Fibroblast of lung (primary cell): ENCODE measurements at regions not wholly inside any gene's neighbourhood (a gene's known extent, or its start where the extent isn't known, plus 50 kb on each side); places are given as distances from the start of the nearest gene placed in this dataset.

Experiments
- DNase-seq, 2 donors: peaks; one replicate each; pipeline versions ENCODE4 v3.0.0 to v3.0.0-alpha.2; 2010; ENCODE audit warnings: low read depth in 2 of 2
- H2AFZ ChIP-seq: 2 replicates; pipeline ENCODE4 v1.5.1; 2012; ENCODE audit warnings: low read length, control low read depth, inconsistent platforms
- H3K27ac ChIP-seq: 2 replicates; pipeline ENCODE4 v1.5.1; 2011; ENCODE audit warnings: low read length, control low read depth; ENCODE audit not compliant: insufficient read depth
- H3K27me3 ChIP-seq: 2 replicates; pipeline ENCODE4 v1.5.1; 2011; ENCODE audit warnings: mild to moderate bottlenecking, low read length; ENCODE audit not compliant: control insufficient read depth, insufficient read depth
- H3K36me3 ChIP-seq: 2 replicates; pipeline ENCODE4 v1.5.1; 2011; ENCODE audit warnings: low read length; ENCODE audit not compliant: control insufficient read depth, insufficient read depth
- H3K4me1 ChIP-seq: 2 replicates; pipeline ENCODE4 v1.5.1; 2011; ENCODE audit warnings: low read length; ENCODE audit not compliant: control insufficient read depth, insufficient read depth; ENCODE audit errors: extremely low read depth
- H3K4me2 ChIP-seq: 2 replicates; pipeline ENCODE4 v1.5.1; 2011; ENCODE audit warnings: low read length, control low read depth; ENCODE audit not compliant: insufficient read depth; ENCODE audit errors: extremely low read depth
- H3K4me3 ChIP-seq, 4 experiments: fragments of 200-600 bp in 1 of 4; sonication (generic) in 1 of 4; replicated peaks in 1 of 4; 2 replicates each; pipeline ENCODE4 v1.5.1; 2011 to 2016; ENCODE audit warnings: low read length in 4 of 4, low read depth in 3 of 4, mild to moderate bottlenecking in 3 of 4, control low read depth in 2 of 4, inconsistent platforms in 1 of 4, mixed read lengths in 1 of 4; ENCODE audit not compliant: insufficient read depth in 1 of 4; ENCODE audit errors: control extremely low read depth in 1 of 4
- H3K79me2 ChIP-seq: 2 replicates; pipeline ENCODE4 v1.5.1; 2012; ENCODE audit warnings: mild to moderate bottlenecking, low read length, inconsistent platforms; ENCODE audit not compliant: control insufficient read depth, insufficient read depth
- H3K9ac ChIP-seq: 2 replicates; pipeline ENCODE4 v1.5.1; 2011; ENCODE audit warnings: mild to moderate bottlenecking, low read length, control low read depth; ENCODE audit not compliant: insufficient read depth
- H3K9me3 ChIP-seq: 2 replicates; pipeline ENCODE4 v1.5.1; 2012; ENCODE audit warnings: low read depth, low read length; ENCODE audit not compliant: control insufficient read depth, insufficient read depth
- H4K20me1 ChIP-seq: 2 replicates; pipeline ENCODE4 v1.5.1; 2011; ENCODE audit warnings: low read length; ENCODE audit not compliant: control insufficient read depth, insufficient read depth; ENCODE audit errors: extremely low read depth
- EZH2 ChIP-seq: IDR thresholded peaks from 2 replicates; pipeline ENCODE4 v1.5.1; 2012; ENCODE audit warnings: low read length, control low read depth, mild to moderate bottlenecking; ENCODE audit errors: missing control alignments
- TF ChIP-seq, protein P1 (sequence below), 2 donors: IDR thresholded peaks in 1 of 2; conservative IDR thresholded peaks in 1 of 2; 1 replicate in 1 of 2; 2 replicates in 1 of 2; pipeline ENCODE4 v1.5.1; 2011 to 2012; ENCODE audit warnings: low read length in 2 of 2, control low read depth in 1 of 2, inconsistent platforms in 1 of 2, low read depth in 1 of 2, mild to moderate bottlenecking in 1 of 2

DNA sequence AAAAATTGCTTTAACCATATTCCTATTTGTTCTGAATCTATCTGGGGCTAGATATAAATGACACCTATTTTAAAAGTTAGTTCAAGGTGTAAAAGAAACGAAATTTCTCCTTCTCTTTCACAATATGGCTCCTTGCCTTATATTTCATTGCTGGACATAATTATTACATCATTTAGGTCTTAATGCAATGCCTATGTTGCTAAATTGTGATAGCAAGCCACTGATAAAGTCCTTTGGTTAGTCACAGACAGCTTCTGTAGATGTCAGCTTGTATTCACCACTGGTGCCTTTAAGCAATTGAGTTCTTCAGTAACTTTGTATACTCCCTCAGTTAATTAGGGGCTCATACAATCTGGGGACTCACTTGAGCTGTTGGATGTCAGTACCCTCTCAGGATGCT lies 1236.6 kb downstream of the GATA3 start:
- H3K9me3 ChIP-seq = no peaks in the 10 kb centered on the region
- H4K20me1 ChIP-seq = no peaks in the 10 kb centered on the region
- DNase-seq = no peak
- H3K27ac ChIP-seq = no peak overlapping the region
- H3K4me3 ChIP-seq = no peak overlapping the region
- no peaks in the 10 kb centered on the region for H3K79me2 ChIP-seq
- no peak overlapping the region for H3K9ac ChIP-seq
- no peak overlapping the region for H3K4me2 ChIP-seq
- H2AFZ ChIP-seq = no peak overlapping the region
- H3K27me3 ChIP-seq = no peaks in the 10 kb centered on the region
- TF ChIP-seq EZH2 = no peak
- TF ChIP-seq, protein P1, sequence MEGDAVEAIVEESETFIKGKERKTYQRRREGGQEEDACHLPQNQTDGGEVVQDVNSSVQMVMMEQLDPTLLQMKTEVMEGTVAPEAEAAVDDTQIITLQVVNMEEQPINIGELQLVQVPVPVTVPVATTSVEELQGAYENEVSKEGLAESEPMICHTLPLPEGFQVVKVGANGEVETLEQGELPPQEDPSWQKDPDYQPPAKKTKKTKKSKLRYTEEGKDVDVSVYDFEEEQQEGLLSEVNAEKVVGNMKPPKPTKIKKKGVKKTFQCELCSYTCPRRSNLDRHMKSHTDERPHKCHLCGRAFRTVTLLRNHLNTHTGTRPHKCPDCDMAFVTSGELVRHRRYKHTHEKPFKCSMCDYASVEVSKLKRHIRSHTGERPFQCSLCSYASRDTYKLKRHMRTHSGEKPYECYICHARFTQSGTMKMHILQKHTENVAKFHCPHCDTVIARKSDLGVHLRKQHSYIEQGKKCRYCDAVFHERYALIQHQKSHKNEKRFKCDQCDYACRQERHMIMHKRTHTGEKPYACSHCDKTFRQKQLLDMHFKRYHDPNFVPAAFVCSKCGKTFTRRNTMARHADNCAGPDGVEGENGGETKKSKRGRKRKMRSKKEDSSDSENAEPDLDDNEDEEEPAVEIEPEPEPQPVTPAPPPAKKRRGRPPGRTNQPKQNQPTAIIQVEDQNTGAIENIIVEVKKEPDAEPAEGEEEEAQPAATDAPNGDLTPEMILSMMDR (conservative IDR thresholded peaks at IDR 0.05 in 1 of 2, IDR thresholded peaks at IDR 0.05 in 1 of 2; ENCODE audit: low read depth in 1 of 2, low read length in 2 of 2) = no peak
- H3K4me1 ChIP-seq = no peaks in the 10 kb centered on the region
- no peaks in the 10 kb centered on the region for H3K36me3 ChIP-seq

DNA sequence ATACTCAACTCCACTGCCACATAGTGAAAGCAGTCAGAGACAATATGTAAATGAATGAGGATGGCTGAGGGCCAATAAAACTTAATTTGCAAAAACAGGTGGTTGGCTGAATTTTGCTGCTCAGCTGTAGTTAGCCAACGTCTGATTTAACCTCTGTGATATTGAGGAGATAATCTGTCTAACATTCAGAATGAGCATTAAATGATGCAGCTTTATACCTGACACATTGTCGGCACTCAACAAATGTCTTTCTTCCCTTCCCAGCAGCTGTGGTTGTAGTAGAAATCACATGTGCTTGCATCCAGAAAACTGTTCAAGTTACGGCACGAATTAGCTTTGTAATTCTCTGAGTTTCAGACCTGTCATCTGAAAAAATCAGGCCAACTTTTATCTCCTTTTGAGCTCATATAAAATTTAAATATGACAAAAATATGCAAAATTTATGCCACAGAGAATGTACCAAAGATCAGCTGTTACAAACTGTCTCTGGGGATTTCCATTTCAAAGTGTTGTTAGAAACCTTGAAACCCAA lies 1239.7 kb downstream of the GATA3 start:
- DNase-seq = no peak
- no peak overlapping the region for H3K27ac ChIP-seq

DNA sequence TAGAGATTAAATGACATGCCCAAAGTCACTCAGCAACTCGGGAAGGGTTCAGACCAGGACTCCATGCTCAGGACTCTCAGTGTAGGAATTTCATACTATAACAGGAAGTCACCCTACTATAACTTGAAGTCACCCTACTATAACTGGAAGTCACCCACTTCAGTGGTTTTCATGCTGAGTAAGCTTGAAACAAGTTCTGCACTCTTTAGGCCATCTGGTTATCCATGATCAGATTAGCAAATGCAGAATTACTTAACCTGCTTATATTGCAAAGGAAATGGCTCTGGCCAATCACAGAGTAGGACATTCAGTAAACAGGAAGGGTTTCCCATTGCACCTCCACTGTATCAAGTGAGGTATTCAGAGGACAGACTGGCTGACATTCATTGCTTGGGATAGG lies 1240.4 kb downstream of the GATA3 start:
- Histone ChIP-seq H4K20me1 (no peaks in the 10 kb centered on the region), H3K27ac (no peak overlapping the region), H3K4me2 (no peak overlapping the region), H3K4me1 (no peaks in the 10 kb centered on the region), H3K27me3 (no peaks in the 10 kb centered on the region), H2AFZ (no peak overlapping the region), H3K79me2 (no peaks in the 10 kb centered on the region), H3K36me3 (no peaks in the 10 kb centered on the region), H3K9ac (no peak overlapping the region), H3K9me3 (no peaks in the 10 kb centered on the region), H3K4me3 (no peak overlapping the region)
- DNase-seq = no peak
- TF ChIP-seq, protein P1 (conservative IDR thresholded peaks at IDR 0.05 in 1 of 2, IDR thresholded peaks at IDR 0.05 in 1 of 2; ENCODE audit: low read depth in 1 of 2, low read length in 2 of 2) = no peak
- TF ChIP-seq EZH2 = no peak

More for the DNA sequence above, 1239.7 kb downstream of the GATA3 start:
- Histone ChIP-seq H3K36me3 (no peaks in the 10 kb centered on the region), H3K9ac (no peak overlapping the region), H3K79me2 (no peaks in the 10 kb centered on the region), H3K4me2 (no peak overlapping the region), H4K20me1 (no peaks in the 10 kb centered on the region), H3K4me1 (no peaks in the 10 kb centered on the region), H3K9me3 (no peaks in the 10 kb centered on the region), H3K27me3 (no peaks in the 10 kb centered on the region), H2AFZ (no peak overlapping the region), H3K4me3 (no peak overlapping the region)
- TF ChIP-seq, protein P1 (conservative IDR thresholded peaks at IDR 0.05 in 1 of 2, IDR thresholded peaks at IDR 0.05 in 1 of 2; ENCODE audit: low read depth in 1 of 2, low read length in 2 of 2) = no peak
- no peak for TF ChIP-seq EZH2
